ENCODE measurements at regions not wholly inside any gene's neighbourhood (a gene's known extent, or its start where the extent isn't known, plus 50 kb on each side); places are given as distances from the start of the nearest gene placed in this dataset.

DNA sequence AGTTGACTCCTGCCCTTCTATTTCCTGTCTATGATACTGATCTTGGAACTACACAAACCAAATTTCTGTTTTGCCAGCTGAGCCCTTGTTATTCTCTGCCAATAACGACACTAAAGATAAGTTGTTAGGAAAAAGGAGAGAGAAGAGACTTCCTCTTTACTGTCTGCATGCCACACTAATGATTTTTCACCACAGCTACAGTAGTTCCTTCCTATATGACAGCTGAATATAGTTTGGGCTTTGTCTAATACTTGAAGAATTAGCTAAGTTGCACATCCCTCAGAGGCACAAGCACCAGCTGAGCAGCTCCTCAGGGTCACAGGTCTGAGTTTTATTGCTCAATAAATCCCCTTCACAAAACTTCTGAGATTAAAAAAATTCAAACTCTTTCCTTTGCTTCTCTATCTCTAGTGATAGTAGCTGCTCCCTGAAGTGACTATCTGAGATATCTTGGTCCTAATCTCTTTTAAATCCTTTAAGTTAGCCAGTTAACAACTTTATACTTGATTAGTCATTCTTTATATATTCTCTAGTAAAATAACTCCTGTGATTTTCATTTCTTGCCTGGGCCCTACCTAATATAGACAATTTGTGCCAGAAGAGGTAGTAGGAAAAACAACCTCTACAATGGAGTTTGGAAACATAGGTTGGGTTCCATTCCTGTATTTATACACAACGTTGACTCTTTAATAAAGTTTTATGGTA, 253.0 kb upstream of the CNTNAP5 start:
- H4K5ac ChIP-seq (ENCODE audit: low read length), result no peak overlapping the region
- no peaks in the 10 kb centered on the region for H3K79me1 ChIP-seq (ENCODE audit: low read length)
- no peak overlapping the region for H2BK15ac ChIP-seq (replicated peaks; ENCODE audit: low read depth)
- peak; percentile 7 for DNase-seq
- no peak overlapping the region for H2BK5ac ChIP-seq (ENCODE audit: low read length)
- no peak overlapping the region for H2BK120ac ChIP-seq (ENCODE audit: low read depth, low read length)
- H3K4me1 ChIP-seq (ENCODE audit: control insufficient read depth, low read depth, low read length), result no peaks in the 10 kb centered on the region
- no peak overlapping the region for H3K23ac ChIP-seq (ENCODE audit: low read length)
- H2AK5ac ChIP-seq (ENCODE audit: low read length), result no peak overlapping the region
- no peak overlapping the region for H3K9ac ChIP-seq (ENCODE audit: low read length)
- H3K4me3 ChIP-seq (ENCODE audit: low read length), result no peak overlapping the region
- no peaks in the 10 kb centered on the region for H3K79me2 ChIP-seq (ENCODE audit: control insufficient read depth, insufficient read depth, low read length)
- H4K8ac ChIP-seq (ENCODE audit: low read depth, low read length), result no peak overlapping the region
- no peak overlapping the region for H3K27ac ChIP-seq (ENCODE audit: low read depth, low read length)
- no peak overlapping the region for H3K18ac ChIP-seq (ENCODE audit: low read length)
- WGBS (ENCODE audit: extremely low coverage, insufficient coverage, low lambda C conversion rate), result no CpG with 5 or more reads among the region's 2 CpGs
- H3K56ac ChIP-seq (ENCODE audit: low read length), result no peak overlapping the region
- no peaks in the 10 kb centered on the region for H3K36me3 ChIP-seq (ENCODE audit: control insufficient read depth, insufficient read depth, low read length)
- H3K4me2 ChIP-seq (ENCODE audit: low read length), result no peak overlapping the region
- H3K4ac ChIP-seq (ENCODE audit: low read depth, low read length), result no peak overlapping the region
- H3K27me3 ChIP-seq (ENCODE audit: insufficient read depth, low read length, poor library complexity), result no peaks in the 10 kb centered on the region

DNA sequence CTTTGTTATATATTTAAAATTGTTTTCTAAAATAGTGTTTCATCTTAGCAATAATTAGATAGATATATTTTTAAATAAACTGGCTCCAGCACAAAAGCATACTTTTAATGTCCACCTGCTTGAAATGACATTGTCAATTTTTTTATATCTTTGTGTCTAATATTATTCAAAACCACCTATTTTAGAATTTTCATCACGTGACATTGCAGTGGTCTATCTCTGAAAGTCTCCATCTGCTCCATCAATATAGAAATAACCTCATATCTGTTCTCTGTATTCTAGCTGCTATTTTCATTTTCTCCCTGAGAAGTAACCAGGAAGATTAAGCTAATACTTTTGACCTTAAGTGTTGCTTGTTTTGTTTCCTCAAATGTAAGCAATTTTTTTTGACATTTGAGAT, 248.0 kb upstream of the CNTNAP5 start:
- Histone ChIP-seq H3K79me1 (ENCODE audit: low read length) (no peaks in the 10 kb centered on the region), H3K9ac (ENCODE audit: low read length) (no peak overlapping the region), H3K18ac (ENCODE audit: low read length) (no peak overlapping the region), H2AK5ac (ENCODE audit: low read length) (no peak overlapping the region), H4K5ac (ENCODE audit: low read length) (no peak overlapping the region), H2BK15ac (replicated peaks; ENCODE audit: low read depth) (no peak overlapping the region), H3K79me2 (ENCODE audit: control insufficient read depth, insufficient read depth, low read length) (no peaks in the 10 kb centered on the region), H3K27me3 (ENCODE audit: insufficient read depth, low read length, poor library complexity) (no peaks in the 10 kb centered on the region), H3K4me3 (ENCODE audit: low read length) (no peak overlapping the region), H3K56ac (ENCODE audit: low read length) (no peak overlapping the region), H3K23ac (ENCODE audit: low read length) (no peak overlapping the region), H3K4me1 (ENCODE audit: control insufficient read depth, low read depth, low read length) (no peaks in the 10 kb centered on the region), H3K27ac (ENCODE audit: low read depth, low read length) (no peak overlapping the region), H3K36me3 (ENCODE audit: control insufficient read depth, insufficient read depth, low read length) (no peaks in the 10 kb centered on the region), H2BK5ac (ENCODE audit: low read length) (no peak overlapping the region), H2BK120ac (ENCODE audit: low read depth, low read length) (no peak overlapping the region), H3K4ac (ENCODE audit: low read depth, low read length) (no peak overlapping the region), H4K8ac (ENCODE audit: low read depth, low read length) (no peak overlapping the region), H3K4me2 (ENCODE audit: low read length) (no peak overlapping the region)
- no peak for DNase-seq
- WGBS (ENCODE audit: extremely low coverage, insufficient coverage, low lambda C conversion rate), result no CpG with 5 or more reads among the region's 1 CpG

DNA sequence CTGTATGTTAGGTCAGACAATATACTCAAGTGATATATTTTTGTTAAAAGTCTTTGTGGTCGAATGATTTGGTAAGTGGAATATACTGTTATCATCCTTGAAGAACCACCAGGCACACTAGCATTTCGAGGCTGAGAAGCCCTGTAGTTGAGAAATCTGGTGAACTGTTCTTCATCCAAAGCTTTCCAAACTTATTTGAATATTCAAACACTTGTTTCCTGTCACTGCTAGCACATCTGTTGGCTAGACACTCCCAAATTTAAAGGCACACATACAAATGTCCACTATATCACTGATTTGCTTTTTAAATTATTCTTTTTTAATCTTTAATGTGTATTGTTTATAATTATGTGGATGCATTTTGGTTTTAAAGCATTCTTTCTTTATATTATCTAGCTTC, 241.9 kb upstream of the CNTNAP5 start:
- Histone ChIP-seq H2BK5ac (ENCODE audit: low read length) (no peak overlapping the region), H3K4me2 (ENCODE audit: low read length) (no peak overlapping the region), H2AK5ac (ENCODE audit: low read length) (no peak overlapping the region), H3K56ac (ENCODE audit: low read length) (no peak overlapping the region), H3K27me3 (ENCODE audit: insufficient read depth, low read length, poor library complexity) (no peaks in the 10 kb centered on the region), H4K5ac (ENCODE audit: low read length) (no peak overlapping the region), H3K9ac (ENCODE audit: low read length) (no peak overlapping the region), H3K4me1 (ENCODE audit: control insufficient read depth, low read depth, low read length) (no peaks in the 10 kb centered on the region), H3K79me1 (ENCODE audit: low read length) (no peaks in the 10 kb centered on the region), H3K79me2 (ENCODE audit: control insufficient read depth, insufficient read depth, low read length) (no peaks in the 10 kb centered on the region), H3K4ac (ENCODE audit: low read depth, low read length) (no peak overlapping the region), H4K8ac (ENCODE audit: low read depth, low read length) (no peak overlapping the region), H3K23ac (ENCODE audit: low read length) (no peak overlapping the region), H3K4me3 (ENCODE audit: low read length) (no peak overlapping the region), H3K36me3 (ENCODE audit: control insufficient read depth, insufficient read depth, low read length) (no peaks in the 10 kb centered on the region), H2BK120ac (ENCODE audit: low read depth, low read length) (no peak overlapping the region), H3K18ac (ENCODE audit: low read length) (no peak overlapping the region), H2BK15ac (replicated peaks; ENCODE audit: low read depth) (no peak overlapping the region), H3K27ac (ENCODE audit: low read depth, low read length) (no peak overlapping the region)
- WGBS (ENCODE audit: extremely low coverage, insufficient coverage, low lambda C conversion rate), result no CpG with 5 or more reads among the region's 2 CpGs
- no peak for DNase-seq

DNA sequence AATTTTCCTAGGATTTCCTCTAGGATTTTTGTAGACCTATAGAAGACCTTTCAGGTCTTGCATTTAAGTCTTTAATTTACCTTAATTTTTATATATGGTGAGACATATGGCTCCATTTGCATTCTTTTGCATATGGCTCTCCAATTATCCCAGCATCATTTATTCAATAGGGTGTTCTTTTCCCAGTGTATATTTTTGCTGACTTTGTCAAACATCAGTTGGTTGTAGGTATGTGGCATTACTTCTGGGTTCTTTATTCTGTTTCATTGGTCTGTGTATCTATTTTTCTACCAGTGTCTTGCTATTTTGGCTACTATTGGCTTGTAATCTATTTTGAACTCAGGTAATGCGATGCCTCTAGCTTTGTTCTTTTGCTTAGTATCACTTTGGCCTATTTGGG, 239.8 kb upstream of the CNTNAP5 start:
- no peak overlapping the region for H4K5ac ChIP-seq (ENCODE audit: low read length)
- no peak overlapping the region for H3K56ac ChIP-seq (ENCODE audit: low read length)
- no peak overlapping the region for H2BK5ac ChIP-seq (ENCODE audit: low read length)
- no CpG with 5 or more reads among the region's 1 CpG for WGBS (ENCODE audit: extremely low coverage, insufficient coverage, low lambda C conversion rate)
- H2BK120ac ChIP-seq (ENCODE audit: low read depth, low read length), result no peak overlapping the region
- no peak overlapping the region for H3K4me2 ChIP-seq (ENCODE audit: low read length)
- no peak overlapping the region for H2AK5ac ChIP-seq (ENCODE audit: low read length)
- no peaks in the 10 kb centered on the region for H3K4me1 ChIP-seq (ENCODE audit: control insufficient read depth, low read depth, low read length)
- H3K23ac ChIP-seq (ENCODE audit: low read length), result no peak overlapping the region
- no peak overlapping the region for H3K18ac ChIP-seq (ENCODE audit: low read length)
- H3K27me3 ChIP-seq (ENCODE audit: insufficient read depth, low read length, poor library complexity), result no peaks in the 10 kb centered on the region
- no peaks in the 10 kb centered on the region for H3K79me2 ChIP-seq (ENCODE audit: control insufficient read depth, insufficient read depth, low read length)
- H2BK15ac ChIP-seq (replicated peaks; ENCODE audit: low read depth), result no peak overlapping the region
- H3K4ac ChIP-seq (ENCODE audit: low read depth, low read length), result no peak overlapping the region
- H3K4me3 ChIP-seq (ENCODE audit: low read length), result no peak overlapping the region
- H4K8ac ChIP-seq (ENCODE audit: low read depth, low read length), result no peak overlapping the region
- DNase-seq, result no peak
- H3K9ac ChIP-seq (ENCODE audit: low read length), result no peak overlapping the region
- no peaks in the 10 kb centered on the region for H3K36me3 ChIP-seq (ENCODE audit: control insufficient read depth, insufficient read depth, low read length)
- H3K79me1 ChIP-seq (ENCODE audit: low read length), result no peaks in the 10 kb centered on the region
- H3K27ac ChIP-seq (ENCODE audit: low read depth, low read length), result no peak overlapping the region

DNA sequence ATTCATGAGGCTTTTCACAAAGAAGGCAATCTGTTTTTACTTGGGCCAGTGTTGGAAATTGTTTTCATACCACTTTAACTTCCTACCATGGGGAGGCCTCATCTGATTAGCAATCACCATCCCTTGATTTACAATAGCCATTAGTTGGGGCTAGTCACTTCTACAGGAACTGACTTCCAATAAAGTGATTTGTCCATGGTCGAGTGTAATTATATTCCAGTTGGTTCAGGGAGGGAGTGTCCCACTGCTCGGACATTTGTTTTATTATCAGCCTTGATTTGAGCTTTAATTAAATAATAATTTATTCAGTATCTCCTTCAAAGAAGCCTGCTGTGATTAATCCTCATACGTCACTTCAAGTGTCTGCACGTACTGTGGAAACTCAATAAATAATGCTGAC, 233.9 kb upstream of the CNTNAP5 start:
- no peak overlapping the region for H2BK15ac ChIP-seq (replicated peaks; ENCODE audit: low read depth)
- H3K56ac ChIP-seq (ENCODE audit: low read length), result no peak overlapping the region
- no peak overlapping the region for H3K4me3 ChIP-seq (ENCODE audit: low read length)
- no peaks in the 10 kb centered on the region for H3K27me3 ChIP-seq (ENCODE audit: insufficient read depth, low read length, poor library complexity)
- no peak overlapping the region for H4K8ac ChIP-seq (ENCODE audit: low read depth, low read length)
- H3K79me1 ChIP-seq (ENCODE audit: low read length), result no peaks in the 10 kb centered on the region
- no peak overlapping the region for H4K5ac ChIP-seq (ENCODE audit: low read length)
- no peak overlapping the region for H3K23ac ChIP-seq (ENCODE audit: low read length)
- peaks cover 3% of the 10 kb centered on the region for H3K4me1 ChIP-seq (ENCODE audit: control insufficient read depth, low read depth, low read length)
- DNase-seq, result peak; percentile 10
- H3K18ac ChIP-seq (ENCODE audit: low read length), result no peak overlapping the region
- no peaks in the 10 kb centered on the region for H3K36me3 ChIP-seq (ENCODE audit: control insufficient read depth, insufficient read depth, low read length)
- H3K79me2 ChIP-seq (ENCODE audit: control insufficient read depth, insufficient read depth, low read length), result no peaks in the 10 kb centered on the region
- no peak overlapping the region for H3K4ac ChIP-seq (ENCODE audit: low read depth, low read length)
- H3K27ac ChIP-seq (ENCODE audit: low read depth, low read length), result no peak overlapping the region
- WGBS (ENCODE audit: extremely low coverage, insufficient coverage, low lambda C conversion rate), result no CpG with 5 or more reads among the region's 4 CpGs
- no peak overlapping the region for H2AK5ac ChIP-seq (ENCODE audit: low read length)
- H2BK120ac ChIP-seq (ENCODE audit: low read depth, low read length), result no peak overlapping the region
- no peak overlapping the region for H3K9ac ChIP-seq (ENCODE audit: low read length)
- H3K4me2 ChIP-seq (ENCODE audit: low read length), result no peak overlapping the region
- H2BK5ac ChIP-seq (ENCODE audit: low read length), result no peak overlapping the region

DNA sequence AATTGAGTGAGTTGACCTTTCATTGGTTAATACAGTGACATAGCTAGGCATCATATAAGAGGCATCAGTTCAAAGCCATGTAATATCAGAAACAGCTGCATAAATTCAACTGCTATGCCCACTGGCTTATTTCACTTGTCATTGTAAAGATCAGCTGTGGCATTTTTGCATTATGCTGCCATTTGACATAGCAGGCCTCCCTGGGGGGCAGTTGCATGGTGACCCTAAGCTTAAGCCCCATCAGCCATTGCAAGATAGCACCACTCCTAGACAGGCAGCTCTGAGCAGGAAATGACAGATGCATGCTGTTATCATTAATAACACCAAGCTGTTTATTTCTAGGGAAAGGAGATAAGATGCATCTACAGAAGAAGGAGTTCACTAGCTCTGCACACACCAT, 233.4 kb upstream of the CNTNAP5 start:
- H2AK5ac ChIP-seq (ENCODE audit: low read length), result no peak overlapping the region
- peaks cover 3% of the 10 kb centered on the region for H3K4me1 ChIP-seq (ENCODE audit: control insufficient read depth, low read depth, low read length)
- H3K56ac ChIP-seq (ENCODE audit: low read length), result no peak overlapping the region
- no peaks in the 10 kb centered on the region for H3K27me3 ChIP-seq (ENCODE audit: insufficient read depth, low read length, poor library complexity)
- no peak overlapping the region for H2BK120ac ChIP-seq (ENCODE audit: low read depth, low read length)
- no peak overlapping the region for H3K27ac ChIP-seq (ENCODE audit: low read depth, low read length)
- no peak overlapping the region for H3K4me2 ChIP-seq (ENCODE audit: low read length)
- H3K9ac ChIP-seq (ENCODE audit: low read length), result no peak overlapping the region
- H3K79me2 ChIP-seq (ENCODE audit: control insufficient read depth, insufficient read depth, low read length), result no peaks in the 10 kb centered on the region
- no peak overlapping the region for H3K18ac ChIP-seq (ENCODE audit: low read length)
- H3K79me1 ChIP-seq (ENCODE audit: low read length), result no peaks in the 10 kb centered on the region
- H3K4ac ChIP-seq (ENCODE audit: low read depth, low read length), result no peak overlapping the region
- H2BK15ac ChIP-seq (replicated peaks; ENCODE audit: low read depth), result no peak overlapping the region
- H2BK5ac ChIP-seq (ENCODE audit: low read length), result no peak overlapping the region
- peak; percentile 43 for DNase-seq
- no peaks in the 10 kb centered on the region for H3K36me3 ChIP-seq (ENCODE audit: control insufficient read depth, insufficient read depth, low read length)
- H3K4me3 ChIP-seq (ENCODE audit: low read length), result no peak overlapping the region
- no peak overlapping the region for H4K5ac ChIP-seq (ENCODE audit: low read length)
- no peak overlapping the region for H3K23ac ChIP-seq (ENCODE audit: low read length)
- no peak overlapping the region for H4K8ac ChIP-seq (ENCODE audit: low read depth, low read length)

Data from mesendoderm (in vitro differentiated cells).